ENCODE measurements at regions not wholly inside any gene's neighbourhood (a gene's known extent, or its start where the extent isn't known, plus 50 kb on each side); places are given as distances from the start of the nearest gene placed in this dataset.

- H3F3A ChIP-seq (ENCODE audit: insufficient read depth, low read length): no peaks in the 10 kb centered on the region
- H3K27ac ChIP-seq (ENCODE audit: low read length): no peak overlapping the region
- no peaks in the 10 kb centered on the region for H3K36me3 ChIP-seq (replicated peaks; ENCODE audit: insufficient read depth, low read length)
- H3K9me2 ChIP-seq (replicated peaks; ENCODE audit: insufficient read depth, low read length): no peaks in the 10 kb centered on the region; the same call in 1 of the 2 replicates
- H3K9ac ChIP-seq (ENCODE audit: low read length): no peak overlapping the region
- H2AFZ ChIP-seq (ENCODE audit: low read length): no peak overlapping the region
- no peak overlapping the region for H3K4me2 ChIP-seq (ENCODE audit: low read depth, low read length)
- no peaks in the 10 kb centered on the region for H3K4me1 ChIP-seq (ENCODE audit: low read length)
- no peaks in the 10 kb centered on the region for H3K27me3 ChIP-seq (replicated peaks; ENCODE audit: insufficient read depth, low read length)
- no peaks in the 10 kb centered on the region for H3K79me2 ChIP-seq (ENCODE audit: low read length)
- DNase-seq: no peak
- no peaks in the 10 kb centered on the region for H4K20me1 ChIP-seq (ENCODE audit: insufficient read depth, low read length)
- no peaks in the 10 kb centered on the region for H3K9me3 ChIP-seq (replicated peaks; ENCODE audit: insufficient read depth, low read length)
- no peak overlapping the region for H3K4me3 ChIP-seq (ENCODE audit: low read length)
- TF ChIP-seq, protein P1, sequence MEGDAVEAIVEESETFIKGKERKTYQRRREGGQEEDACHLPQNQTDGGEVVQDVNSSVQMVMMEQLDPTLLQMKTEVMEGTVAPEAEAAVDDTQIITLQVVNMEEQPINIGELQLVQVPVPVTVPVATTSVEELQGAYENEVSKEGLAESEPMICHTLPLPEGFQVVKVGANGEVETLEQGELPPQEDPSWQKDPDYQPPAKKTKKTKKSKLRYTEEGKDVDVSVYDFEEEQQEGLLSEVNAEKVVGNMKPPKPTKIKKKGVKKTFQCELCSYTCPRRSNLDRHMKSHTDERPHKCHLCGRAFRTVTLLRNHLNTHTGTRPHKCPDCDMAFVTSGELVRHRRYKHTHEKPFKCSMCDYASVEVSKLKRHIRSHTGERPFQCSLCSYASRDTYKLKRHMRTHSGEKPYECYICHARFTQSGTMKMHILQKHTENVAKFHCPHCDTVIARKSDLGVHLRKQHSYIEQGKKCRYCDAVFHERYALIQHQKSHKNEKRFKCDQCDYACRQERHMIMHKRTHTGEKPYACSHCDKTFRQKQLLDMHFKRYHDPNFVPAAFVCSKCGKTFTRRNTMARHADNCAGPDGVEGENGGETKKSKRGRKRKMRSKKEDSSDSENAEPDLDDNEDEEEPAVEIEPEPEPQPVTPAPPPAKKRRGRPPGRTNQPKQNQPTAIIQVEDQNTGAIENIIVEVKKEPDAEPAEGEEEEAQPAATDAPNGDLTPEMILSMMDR (IDR thresholded peaks at IDR 0.05; ENCODE audit: low read length): no peak
- TF ChIP-seq EZH2phosphoT487 (IDR thresholded peaks at IDR 0.05; ENCODE audit: low read length) (no peak), EZH2 (optimal IDR thresholded peaks at IDR 0.05; ENCODE audit: low read depth, low read length) (no peak)
Observed at GRCh38 chr17:65297384-65297783, 160.2 kb downstream of the RGS9 start.

DNA sequence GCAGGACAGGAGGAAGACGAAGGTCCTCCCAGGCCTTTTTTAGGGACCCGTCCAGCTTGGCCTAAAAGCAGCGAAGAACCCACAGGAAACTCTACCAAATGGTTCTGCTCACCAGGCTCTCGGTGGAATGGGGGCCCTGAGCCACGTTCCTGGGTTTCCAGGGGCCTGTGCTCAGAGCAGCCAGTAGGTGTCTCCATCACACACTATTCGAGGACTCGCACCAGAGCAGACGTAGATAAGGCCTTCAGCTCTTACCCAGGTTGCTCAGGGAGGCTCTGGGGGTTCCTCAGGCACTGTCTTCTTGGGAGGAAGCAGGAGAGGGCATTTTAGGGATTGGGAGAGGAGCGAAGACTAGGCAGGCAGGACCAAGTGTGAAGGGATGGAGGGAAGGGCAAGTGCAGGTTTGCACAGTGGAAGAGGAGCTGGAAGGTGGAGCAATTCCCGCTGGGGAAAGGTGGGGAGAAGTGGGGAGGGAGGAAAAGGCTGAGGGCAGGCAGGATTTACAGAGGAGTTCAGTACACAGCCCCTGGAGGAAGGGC lies 157.1 kb downstream of the RGS9 start:
- H2AFZ ChIP-seq (ENCODE audit: low read length): peak overlapping the region; percentile 55; the same call in 1 of the 2 replicates
- no peaks in the 10 kb centered on the region for H3F3A ChIP-seq (ENCODE audit: insufficient read depth, low read length)
- 0 out of 2 replicates have a peak overlapping the region, but pooled peaks have one; percentile 15 for H3K4me2 ChIP-seq (ENCODE audit: low read depth, low read length)
- no peaks in the 10 kb centered on the region for H3K9me3 ChIP-seq (replicated peaks; ENCODE audit: insufficient read depth, low read length)
- no peak overlapping the region for H3K9ac ChIP-seq (ENCODE audit: low read length)
- no peak overlapping the region for H3K27ac ChIP-seq (ENCODE audit: low read length)
- H3K36me3 ChIP-seq (replicated peaks; ENCODE audit: insufficient read depth, low read length): no peaks in the 10 kb centered on the region
- peak; percentile 65 for DNase-seq
- no peaks in the 10 kb centered on the region for H3K9me2 ChIP-seq (replicated peaks; ENCODE audit: insufficient read depth, low read length)
- H3K4me1 ChIP-seq (ENCODE audit: low read length): no peaks in the 10 kb centered on the region
- H4K20me1 ChIP-seq (ENCODE audit: insufficient read depth, low read length): no peaks in the 10 kb centered on the region
- H3K4me3 ChIP-seq (ENCODE audit: low read length): no peak overlapping the region
- TF ChIP-seq, protein P1 (IDR thresholded peaks at IDR 0.05; ENCODE audit: low read length): peak; percentile 88
- no peak for TF ChIP-seq EZH2phosphoT487 (IDR thresholded peaks at IDR 0.05; ENCODE audit: low read length)
- TF ChIP-seq EZH2 (optimal IDR thresholded peaks at IDR 0.05; ENCODE audit: low read depth, low read length): no peak
- no peaks in the 10 kb centered on the region for H3K27me3 ChIP-seq (replicated peaks; ENCODE audit: insufficient read depth, low read length)
- no peaks in the 10 kb centered on the region for H3K79me2 ChIP-seq (ENCODE audit: low read length)

- TF ChIP-seq EZH2 (optimal IDR thresholded peaks at IDR 0.05; ENCODE audit: low read depth, low read length) (no peak), EZH2phosphoT487 (IDR thresholded peaks at IDR 0.05; ENCODE audit: low read length) (no peak)
- TF ChIP-seq, protein P1 (IDR thresholded peaks at IDR 0.05; ENCODE audit: low read length): no peak
- no peaks in the 10 kb centered on the region for H3K9me2 ChIP-seq (replicated peaks; ENCODE audit: insufficient read depth, low read length)
- no peaks in the 10 kb centered on the region for H3K4me1 ChIP-seq (ENCODE audit: low read length)
- no peaks in the 10 kb centered on the region for H3F3A ChIP-seq (ENCODE audit: insufficient read depth, low read length)
- no peaks in the 10 kb centered on the region for H3K27me3 ChIP-seq (replicated peaks; ENCODE audit: insufficient read depth, low read length)
- DNase-seq: no peak
- no peak overlapping the region for H3K27ac ChIP-seq (ENCODE audit: low read length)
- no peaks in the 10 kb centered on the region for H4K20me1 ChIP-seq (ENCODE audit: insufficient read depth, low read length)
- H3K9ac ChIP-seq (ENCODE audit: low read length): no peak overlapping the region
- 0 out of 2 replicates have a peak overlapping the region, but pooled peaks have one; percentile 15 for H3K4me2 ChIP-seq (ENCODE audit: low read depth, low read length)
- no peaks in the 10 kb centered on the region for H3K36me3 ChIP-seq (replicated peaks; ENCODE audit: insufficient read depth, low read length)
- H3K79me2 ChIP-seq (ENCODE audit: low read length): no peaks in the 10 kb centered on the region
- peak overlapping the region; percentile 55; the same call in 1 of the 2 replicates for H2AFZ ChIP-seq (ENCODE audit: low read length)
- no peak overlapping the region for H3K4me3 ChIP-seq (ENCODE audit: low read length)
- H3K9me3 ChIP-seq (replicated peaks; ENCODE audit: insufficient read depth, low read length): no peaks in the 10 kb centered on the region
Observed at GRCh38 chr17:65293584-65294180, 156.5 kb downstream of the RGS9 start.
